NCI-H82 (cell line): ENCODE measurements at regions not wholly inside any gene's neighbourhood (a gene's known extent, or its start where the extent isn't known, plus 50 kb on each side); places are given as distances from the start of the nearest gene placed in this dataset.
A peak's percentile ranks its signal among the peaks of the same experiment; 100 is the strongest.

Experiments used
- DNase-seq: peaks from one replicate; lab custom pipeline; 2025; lab: John Stamatoyannopoulos, UW

GRCh38 chr2:81550277-81550676 is 1245.7 kb upstream of the LRRTM1 start:
- no peak for DNase-seq

DNA sequence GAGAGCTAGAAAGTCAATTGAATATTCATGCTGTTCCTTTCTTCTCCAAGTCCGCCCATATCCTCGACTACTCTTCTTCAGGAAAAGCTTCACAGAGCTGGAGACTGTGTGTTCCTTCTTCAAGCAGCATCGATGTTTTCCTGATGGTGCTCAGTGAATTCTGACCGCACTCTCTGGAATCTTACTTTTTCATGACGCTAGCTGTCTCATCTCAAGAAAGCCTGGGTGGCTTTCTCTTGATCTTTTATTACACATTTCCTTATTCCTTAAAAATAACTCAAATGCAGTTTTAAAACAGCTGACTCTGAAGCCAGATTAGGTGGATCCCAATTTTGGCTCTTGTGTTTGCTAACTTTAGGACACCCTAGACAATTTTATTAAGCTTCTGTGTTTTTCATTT is 1245.1 kb upstream of the LRRTM1 start:
- no peak for DNase-seq

DNA sequence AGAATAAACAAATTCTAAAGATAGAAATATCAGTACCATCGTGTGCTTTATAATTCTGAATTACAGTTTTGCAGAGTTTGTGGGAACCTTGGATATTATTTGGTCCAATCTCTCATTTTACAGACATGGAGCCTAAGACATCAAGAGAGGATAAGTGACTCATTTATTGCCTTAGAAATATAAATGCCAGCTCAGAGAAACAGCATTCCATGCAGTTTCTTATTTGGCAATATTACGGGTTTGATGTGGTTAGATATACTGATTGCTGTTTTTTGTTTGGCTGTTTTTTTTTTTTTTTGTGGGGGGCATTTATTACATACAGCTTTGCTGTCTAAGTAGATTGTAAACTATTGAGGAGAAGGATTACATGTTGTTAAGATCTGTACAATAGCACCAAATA is 1241.1 kb upstream of the LRRTM1 start:
- no peak for DNase-seq

DNA sequence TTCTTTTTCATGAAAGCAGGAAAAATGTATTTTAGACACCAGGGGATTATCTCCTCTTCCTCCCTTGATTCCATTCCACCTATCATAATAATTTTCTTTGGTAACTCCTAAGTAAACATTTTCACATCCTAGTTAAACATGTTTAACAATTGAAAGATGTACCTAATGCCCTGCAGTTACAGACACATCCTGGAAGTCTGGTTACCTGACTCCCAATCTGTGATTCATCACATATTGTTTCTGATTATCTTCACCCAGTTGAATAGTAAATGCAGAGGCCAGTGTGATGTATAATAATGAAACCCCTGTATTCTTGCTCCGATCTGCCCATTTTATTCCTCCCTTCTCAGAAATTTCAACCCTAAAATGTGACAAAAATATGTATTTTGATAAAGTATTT is 1237.6 kb upstream of the LRRTM1 start:
- DNase-seq: no peak

- DNase-seq: no peak
Observed at GRCh38 chr2:81529944-81530343, 1225.4 kb upstream of the LRRTM1 start.

- DNase-seq: no peak
Observed at GRCh38 chr2:81528852-81529480, 1224.4 kb upstream of the LRRTM1 start.

GRCh38 chr2:81523344-81523743 is 1218.8 kb upstream of the LRRTM1 start:
- DNase-seq: no peak

DNA sequence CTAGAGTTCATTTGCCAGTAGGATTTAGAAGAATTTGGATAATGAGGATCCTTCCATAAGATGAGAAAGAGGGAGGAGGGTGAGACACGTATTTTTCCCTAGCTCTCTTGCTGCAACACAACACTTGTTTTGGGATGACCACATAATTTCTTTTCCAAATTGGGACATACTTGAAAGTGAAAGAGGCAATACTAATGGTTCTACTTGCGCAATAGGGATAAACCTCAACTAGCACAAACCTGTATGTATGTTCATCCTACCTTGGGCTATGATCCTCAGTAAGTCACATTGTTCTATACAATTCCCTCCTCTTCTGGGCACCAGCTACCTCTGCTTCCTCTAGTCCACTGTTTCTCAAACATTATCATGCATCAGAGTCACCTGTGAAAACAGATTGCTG is 1208.8 kb upstream of the LRRTM1 start:
- DNase-seq: no peak

- DNase-seq: no peak
Observed at GRCh38 chr2:81505586-81505985, 1201.0 kb upstream of the LRRTM1 start.

GRCh38 chr2:81495556-81495955 is 1191.0 kb upstream of the LRRTM1 start:
- DNase-seq: no peak

DNA sequence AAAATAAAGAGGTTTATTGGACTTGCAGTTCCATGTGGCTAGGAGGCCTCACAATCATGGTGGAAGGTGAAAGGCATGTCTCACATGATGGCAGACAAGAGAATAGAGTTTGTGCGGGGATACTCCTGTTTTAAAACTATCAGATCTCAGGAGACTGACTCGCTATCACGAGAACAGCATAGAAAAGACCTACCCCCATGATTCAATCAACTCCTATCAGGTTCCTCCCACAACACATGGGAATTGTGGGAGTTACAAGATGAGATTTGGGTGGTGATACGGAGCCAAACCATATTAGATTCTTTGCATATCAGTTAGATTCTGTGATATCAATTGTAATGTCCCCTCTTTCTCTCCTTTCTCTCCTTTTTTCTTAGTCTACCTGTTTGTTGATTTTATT is 1178.7 kb upstream of the LRRTM1 start:
- DNase-seq: no peak

DNA sequence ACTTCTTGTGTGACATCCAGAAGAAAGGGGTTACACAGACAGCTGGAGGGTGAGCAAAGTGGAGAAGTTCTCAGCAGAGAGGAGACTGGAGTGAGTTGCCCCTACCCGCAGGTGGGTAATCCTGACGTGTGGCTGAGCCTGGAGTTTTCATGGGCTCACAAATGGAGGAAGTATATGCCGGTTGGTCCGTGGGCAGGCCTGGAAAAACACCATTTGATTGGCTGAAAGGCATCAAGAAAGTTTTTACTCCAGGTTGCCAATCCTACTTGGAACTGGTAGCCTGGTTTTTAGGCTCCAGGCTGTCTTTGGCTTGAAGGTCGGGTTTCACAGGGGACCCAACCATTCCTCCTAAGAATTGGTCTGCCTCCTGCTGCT is 1177.4 kb upstream of the LRRTM1 start:
- DNase-seq: peak; percentile 91

DNA sequence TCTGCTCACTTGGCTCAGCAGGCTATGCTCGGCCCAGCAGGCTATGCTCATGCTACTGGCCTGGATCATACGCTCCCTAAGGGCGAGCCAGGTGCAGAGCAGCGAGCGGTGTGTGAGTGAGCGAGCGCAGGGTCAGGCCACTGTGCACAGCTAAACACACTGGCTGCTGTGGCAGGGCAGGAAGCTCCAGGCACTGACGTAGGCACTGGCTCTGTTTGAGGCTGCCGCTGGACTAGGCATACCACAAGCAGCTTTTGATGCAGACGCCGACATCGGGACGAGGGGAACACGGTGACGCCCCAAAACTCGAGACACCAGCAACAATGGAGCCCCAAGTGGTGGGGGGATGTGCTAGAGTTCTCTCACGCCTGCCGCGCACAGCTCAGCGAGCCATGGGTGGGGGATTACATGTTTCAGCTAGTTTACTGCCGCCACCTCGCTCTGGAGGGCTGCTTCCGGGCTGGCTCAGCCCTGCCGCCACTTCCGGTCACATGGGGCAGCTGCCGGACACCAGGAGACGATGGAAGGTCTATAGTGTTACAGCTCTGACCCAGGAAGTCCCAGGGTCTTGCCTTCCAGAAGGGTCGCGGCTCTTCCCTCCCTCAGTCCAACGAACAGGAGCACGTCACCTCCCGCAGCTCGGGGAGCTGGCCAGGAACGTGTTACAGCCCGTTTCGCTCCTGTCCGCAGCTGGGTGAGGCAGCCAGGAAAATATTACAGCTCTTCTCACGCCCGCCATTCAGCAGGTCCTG is 1176.9 kb upstream of the LRRTM1 start:
- peak; percentile 95 for DNase-seq

GRCh38 chr2:81467096-81467495 is 1162.5 kb upstream of the LRRTM1 start:
- DNase-seq: no peak

- no peak for DNase-seq
Observed at GRCh38 chr2:81462420-81462819, 1157.9 kb upstream of the LRRTM1 start.

DNA sequence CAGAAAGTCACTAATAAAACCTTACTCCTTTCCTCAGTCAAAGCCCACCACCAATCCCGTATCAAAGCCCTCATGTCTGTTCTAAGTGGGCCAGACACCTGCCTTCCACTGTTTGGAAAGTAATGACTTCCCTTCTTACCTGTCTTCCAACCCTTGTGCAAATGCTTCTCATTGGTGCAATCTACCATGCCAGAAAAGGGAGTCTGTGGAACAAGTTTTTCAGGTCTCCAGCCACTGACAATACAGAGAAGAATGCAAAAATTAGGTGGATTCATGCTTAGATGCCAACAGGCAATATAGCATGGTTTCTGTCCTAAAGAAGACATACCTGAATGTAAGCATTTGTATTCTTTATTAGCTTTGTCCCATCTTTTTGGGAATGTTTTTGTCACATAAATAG is 1140.6 kb upstream of the LRRTM1 start:
- DNase-seq: no peak

- DNase-seq: no peak
Observed at GRCh38 chr2:81437456-81438000, 1133.0 kb upstream of the LRRTM1 start.

GRCh38 chr2:81436256-81436655 is 1131.7 kb upstream of the LRRTM1 start:
- DNase-seq: no peak

DNA sequence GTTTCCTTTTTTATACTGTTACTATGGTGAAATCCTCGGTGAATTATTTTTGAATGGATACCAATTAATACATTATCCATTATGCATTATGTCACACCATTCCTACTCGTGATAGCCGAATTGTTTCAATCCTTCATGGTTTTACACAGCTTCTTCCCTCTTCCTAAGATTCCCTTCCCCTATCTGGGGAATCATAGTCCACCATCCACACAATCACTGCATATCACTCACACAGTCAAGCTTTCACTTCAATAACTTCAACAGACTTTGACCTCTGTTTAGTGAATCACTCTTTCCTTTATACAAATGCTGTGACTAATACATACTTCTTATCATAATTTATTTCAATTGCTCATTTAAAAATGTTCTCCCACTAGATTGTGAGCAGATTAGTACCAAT is 1108.1 kb upstream of the LRRTM1 start:
- no peak for DNase-seq

GRCh38 chr2:81403508-81403907 is 1099.0 kb upstream of the LRRTM1 start:
- no peak for DNase-seq

- DNase-seq: peak; percentile 2
Observed at GRCh38 chr2:81396417-81397019, 1092.0 kb upstream of the LRRTM1 start.

- DNase-seq: no peak
Observed at GRCh38 chr2:81395746-81396145, 1091.2 kb upstream of the LRRTM1 start.

- peak; percentile 15 for DNase-seq
Observed at GRCh38 chr2:81389203-81389602, 1084.7 kb upstream of the LRRTM1 start.
